ENCODE measurements at regions not wholly inside any gene's neighbourhood (a gene's known extent, or its start where the extent isn't known, plus 50 kb on each side); places are given as distances from the start of the nearest gene placed in this dataset.

- H3K9me3 ChIP-seq, result no peaks in the 10 kb centered on the region
- H3K27ac ChIP-seq, result no peak overlapping the region
- H3K27me3 ChIP-seq, result no peaks in the 10 kb centered on the region
- H3K4me1 ChIP-seq, result no peaks in the 10 kb centered on the region
- intact Hi-C loops (cut with DNase I), result no loop called here
- no peaks in the 10 kb centered on the region for H3K36me3 ChIP-seq
- H3K4me3 ChIP-seq, result no peak overlapping the region
- DNase-seq (ENCODE audit: extremely low spot score in 2 of 2), result no peak
- no peak for TF ChIP-seq POLR2AphosphoS5 (IDR thresholded peaks at IDR 0.05; ENCODE audit: insufficient read depth in 1 of 2, low read depth in 1 of 2)
- TF ChIP-seq, protein P1, sequence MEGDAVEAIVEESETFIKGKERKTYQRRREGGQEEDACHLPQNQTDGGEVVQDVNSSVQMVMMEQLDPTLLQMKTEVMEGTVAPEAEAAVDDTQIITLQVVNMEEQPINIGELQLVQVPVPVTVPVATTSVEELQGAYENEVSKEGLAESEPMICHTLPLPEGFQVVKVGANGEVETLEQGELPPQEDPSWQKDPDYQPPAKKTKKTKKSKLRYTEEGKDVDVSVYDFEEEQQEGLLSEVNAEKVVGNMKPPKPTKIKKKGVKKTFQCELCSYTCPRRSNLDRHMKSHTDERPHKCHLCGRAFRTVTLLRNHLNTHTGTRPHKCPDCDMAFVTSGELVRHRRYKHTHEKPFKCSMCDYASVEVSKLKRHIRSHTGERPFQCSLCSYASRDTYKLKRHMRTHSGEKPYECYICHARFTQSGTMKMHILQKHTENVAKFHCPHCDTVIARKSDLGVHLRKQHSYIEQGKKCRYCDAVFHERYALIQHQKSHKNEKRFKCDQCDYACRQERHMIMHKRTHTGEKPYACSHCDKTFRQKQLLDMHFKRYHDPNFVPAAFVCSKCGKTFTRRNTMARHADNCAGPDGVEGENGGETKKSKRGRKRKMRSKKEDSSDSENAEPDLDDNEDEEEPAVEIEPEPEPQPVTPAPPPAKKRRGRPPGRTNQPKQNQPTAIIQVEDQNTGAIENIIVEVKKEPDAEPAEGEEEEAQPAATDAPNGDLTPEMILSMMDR (IDR thresholded peaks at IDR 0.05), result no peak
- TF ChIP-seq POLR2A (IDR thresholded peaks at IDR 0.05), result no peak
Observed at GRCh38 chr12:43241986-43242385, 310.0 kb downstream of the ADAMTS20 start.

DNA sequence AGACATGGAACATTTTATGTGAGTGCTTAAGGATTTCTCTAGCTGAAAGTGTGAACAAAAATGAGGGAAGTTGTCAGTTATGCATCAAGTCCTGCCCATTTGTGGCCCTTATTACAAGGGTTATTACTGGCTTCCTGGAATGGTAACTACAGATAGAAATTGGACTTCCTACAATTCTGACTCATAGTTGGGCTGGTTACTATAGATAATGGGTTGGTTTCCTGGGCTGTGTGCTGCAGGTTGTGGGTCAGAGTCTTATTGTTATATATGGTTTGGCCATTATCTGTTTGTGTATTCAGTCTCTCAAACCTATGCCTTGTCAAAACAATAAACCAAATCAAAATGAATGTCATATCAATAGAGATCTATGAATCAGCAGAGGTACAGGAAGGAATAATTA lies 313.7 kb downstream of the ADAMTS20 start:
- TF ChIP-seq POLR2AphosphoS5 (IDR thresholded peaks at IDR 0.05; ENCODE audit: insufficient read depth in 1 of 2, low read depth in 1 of 2), result no peak
- TF ChIP-seq, protein P1 (IDR thresholded peaks at IDR 0.05), result no peak
- TF ChIP-seq POLR2A (IDR thresholded peaks at IDR 0.05), result no peak
- Histone ChIP-seq H3K27me3 (no peaks in the 10 kb centered on the region), H3K4me3 (no peak overlapping the region), H3K27ac (no peak overlapping the region), H3K4me1 (no peaks in the 10 kb centered on the region), H3K9me3 (no peaks in the 10 kb centered on the region), H3K36me3 (no peaks in the 10 kb centered on the region)
- intact Hi-C loops (cut with DNase I), result no loop called here
- DNase-seq (ENCODE audit: extremely low spot score in 2 of 2), result no peak

DNA sequence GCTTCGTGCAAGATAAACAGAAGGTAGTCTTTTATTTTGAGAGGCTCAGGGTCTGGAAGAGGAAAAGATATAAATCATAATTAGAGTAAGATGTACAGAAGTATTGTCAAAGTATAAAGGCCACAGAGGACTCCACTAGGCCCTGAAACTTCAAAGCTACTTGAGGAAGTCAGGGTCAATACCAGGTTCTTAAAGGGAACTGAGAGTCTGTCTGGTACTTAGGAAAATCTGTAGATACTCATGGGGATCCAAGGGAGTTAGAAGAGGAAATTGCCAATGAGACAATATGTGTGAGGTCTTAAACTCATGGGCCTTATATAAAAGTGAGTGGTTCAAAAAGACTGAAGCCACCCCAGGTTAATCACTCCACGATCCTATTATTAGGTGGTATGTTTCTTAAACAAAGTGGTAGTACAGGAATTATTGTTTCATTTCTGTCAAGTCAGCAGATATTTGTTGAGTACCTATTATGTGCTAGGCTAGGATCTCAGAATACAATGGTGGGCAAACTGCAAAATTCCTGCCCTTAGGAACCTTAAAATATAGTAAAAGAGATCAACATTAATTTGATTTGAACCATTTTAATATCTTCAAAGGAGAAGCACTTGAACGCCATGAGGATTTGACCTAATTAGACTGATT lies 314.6 kb downstream of the ADAMTS20 start:
- no peak for DNase-seq (ENCODE audit: extremely low spot score in 2 of 2)
- TF ChIP-seq POLR2AphosphoS5 (IDR thresholded peaks at IDR 0.05; ENCODE audit: insufficient read depth in 1 of 2, low read depth in 1 of 2), result no peak
- TF ChIP-seq, protein P1 (IDR thresholded peaks at IDR 0.05), result no peak
- no peak for TF ChIP-seq POLR2A (IDR thresholded peaks at IDR 0.05)
- Histone ChIP-seq H3K4me3 (no peak overlapping the region), H3K9me3 (no peaks in the 10 kb centered on the region), H3K4me1 (no peaks in the 10 kb centered on the region), H3K27ac (no peak overlapping the region), H3K27me3 (no peaks in the 10 kb centered on the region), H3K36me3 (no peaks in the 10 kb centered on the region)
- intact Hi-C loops (cut with DNase I), result no loop called here

DNA sequence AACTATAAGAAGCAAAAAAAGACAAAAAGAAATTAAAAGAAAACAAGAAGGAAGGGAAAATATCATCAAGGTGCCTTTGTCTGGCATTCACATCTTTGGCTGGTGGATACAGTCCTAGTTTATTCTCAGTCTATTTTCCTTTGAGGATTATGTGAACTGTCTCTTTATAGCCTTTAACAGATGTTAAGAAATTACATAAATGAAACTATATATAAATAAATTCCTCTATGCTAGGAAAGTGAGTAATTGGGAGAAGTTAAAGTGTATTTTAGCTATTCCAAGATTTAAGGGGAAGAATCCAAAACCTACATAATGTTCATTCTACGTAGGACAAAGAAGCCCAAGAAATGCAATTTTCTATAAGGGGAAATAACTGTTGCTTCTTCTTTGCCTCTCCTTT lies 316.3 kb downstream of the ADAMTS20 start:
- no peaks in the 10 kb centered on the region for H3K27me3 ChIP-seq
- DNase-seq (ENCODE audit: extremely low spot score in 2 of 2), result no peak
- H3K4me1 ChIP-seq, result no peaks in the 10 kb centered on the region
- no peaks in the 10 kb centered on the region for H3K9me3 ChIP-seq
- no peak overlapping the region for H3K27ac ChIP-seq
- intact Hi-C loops (cut with DNase I), result no loop called here
- no peak overlapping the region for H3K4me3 ChIP-seq
- TF ChIP-seq POLR2A (IDR thresholded peaks at IDR 0.05), result no peak
- TF ChIP-seq, protein P1 (IDR thresholded peaks at IDR 0.05), result no peak
- TF ChIP-seq POLR2AphosphoS5 (IDR thresholded peaks at IDR 0.05; ENCODE audit: insufficient read depth in 1 of 2, low read depth in 1 of 2), result no peak
- H3K36me3 ChIP-seq, result no peaks in the 10 kb centered on the region

DNA sequence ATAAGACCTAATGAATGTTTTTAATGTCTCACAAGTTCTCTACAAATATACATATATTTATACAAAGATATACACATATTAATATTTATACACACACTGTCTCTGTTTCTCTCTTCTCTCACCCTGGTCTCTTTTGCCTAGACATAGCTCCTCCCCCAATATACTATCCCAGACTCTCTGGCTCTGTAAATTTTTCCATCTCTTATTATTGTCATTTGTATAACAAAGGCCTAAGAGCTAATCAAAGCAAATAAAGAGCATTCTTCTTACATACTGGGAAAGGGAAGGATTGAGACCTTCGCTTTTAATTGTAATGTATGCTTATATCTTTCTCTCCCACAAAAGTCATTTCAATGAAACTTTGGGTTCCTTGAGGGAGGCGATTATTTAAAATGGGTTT lies 318.1 kb downstream of the ADAMTS20 start:
- Histone ChIP-seq H3K36me3 (no peaks in the 10 kb centered on the region), H3K4me3 (no peak overlapping the region), H3K9me3 (no peaks in the 10 kb centered on the region), H3K4me1 (no peaks in the 10 kb centered on the region), H3K27ac (no peak overlapping the region), H3K27me3 (no peaks in the 10 kb centered on the region)
- intact Hi-C loops (cut with DNase I), result no loop called here
- DNase-seq (ENCODE audit: extremely low spot score in 2 of 2), result no peak
- TF ChIP-seq POLR2AphosphoS5 (IDR thresholded peaks at IDR 0.05; ENCODE audit: insufficient read depth in 1 of 2, low read depth in 1 of 2) (no peak), POLR2A (IDR thresholded peaks at IDR 0.05) (no peak)
- TF ChIP-seq, protein P1 (IDR thresholded peaks at IDR 0.05), result no peak

Measured in vagina (tissue), 2 donors.